BE2C (cell line): ENCODE measurements at regions not wholly inside any gene's neighbourhood (a gene's known extent, or its start where the extent isn't known, plus 50 kb on each side); places are given as distances from the start of the nearest gene placed in this dataset.

ENCODE experiments used
- DNase-seq: peaks from one replicate; pipeline ENCODE4 v3.0.0-alpha.2; 2020
- H3K27me3 ChIP-seq: fragments of 250-450 bp; sonication (Bioruptor Pico); 2 replicates; pipeline ENCODE4 v1.5.1; 2020; ENCODE audit warnings: mild to moderate bottlenecking
- H3K36me3 ChIP-seq: fragments of 250-450 bp; sonication (Bioruptor Pico); 2 replicates; pipeline ENCODE4 v1.5.1; 2020; ENCODE audit warnings: mild to moderate bottlenecking
- H3K4me1 ChIP-seq: fragments of 250-450 bp; sonication (Bioruptor Pico); 2 replicates; pipeline ENCODE4 v1.5.1; 2020
- H3K4me3 ChIP-seq: 2 replicates; pipeline ENCODE4 v1.5.1; 2011; ENCODE audit warnings: low read depth, low read length
- H3K9me3 ChIP-seq: fragments of 250-450 bp; sonication (Bioruptor Pico); 2 replicates; pipeline ENCODE4 v1.5.1; 2020
- TF ChIP-seq, protein P1 (sequence below): IDR thresholded peaks from 2 replicates; pipeline ENCODE4 v1.5.1; 2012; ENCODE audit warnings: mild to moderate bottlenecking, low read depth, low read length

DNA sequence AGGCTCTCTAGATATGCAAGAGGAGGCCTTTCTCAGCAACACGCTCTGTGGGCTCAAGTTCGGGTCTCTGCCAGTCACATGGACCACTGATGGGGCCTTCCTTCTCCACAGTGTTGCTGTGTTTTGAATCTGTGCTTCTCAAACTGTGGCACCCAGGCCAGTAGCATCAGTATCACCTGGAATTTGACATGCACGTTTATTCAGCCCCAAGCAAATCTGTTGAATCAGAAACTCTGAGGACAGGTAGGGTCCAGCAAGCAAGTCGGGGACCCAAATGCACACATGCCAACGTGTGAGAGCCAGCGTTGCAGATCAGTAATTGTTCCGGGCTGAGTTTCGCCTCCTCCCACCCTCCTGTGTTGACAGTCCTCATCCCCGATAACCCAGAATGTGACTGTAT is 502.6 kb downstream of the IRX1 start:
- Histone ChIP-seq H3K36me3 (no peaks in the 10 kb centered on the region), H3K4me1 (no peaks in the 10 kb centered on the region), H3K4me3 (no peak overlapping the region), H3K27me3 (no peaks in the 10 kb centered on the region), H3K9me3 (no peaks in the 10 kb centered on the region; the same call in none of the 2 replicates)
- TF ChIP-seq, protein P1, sequence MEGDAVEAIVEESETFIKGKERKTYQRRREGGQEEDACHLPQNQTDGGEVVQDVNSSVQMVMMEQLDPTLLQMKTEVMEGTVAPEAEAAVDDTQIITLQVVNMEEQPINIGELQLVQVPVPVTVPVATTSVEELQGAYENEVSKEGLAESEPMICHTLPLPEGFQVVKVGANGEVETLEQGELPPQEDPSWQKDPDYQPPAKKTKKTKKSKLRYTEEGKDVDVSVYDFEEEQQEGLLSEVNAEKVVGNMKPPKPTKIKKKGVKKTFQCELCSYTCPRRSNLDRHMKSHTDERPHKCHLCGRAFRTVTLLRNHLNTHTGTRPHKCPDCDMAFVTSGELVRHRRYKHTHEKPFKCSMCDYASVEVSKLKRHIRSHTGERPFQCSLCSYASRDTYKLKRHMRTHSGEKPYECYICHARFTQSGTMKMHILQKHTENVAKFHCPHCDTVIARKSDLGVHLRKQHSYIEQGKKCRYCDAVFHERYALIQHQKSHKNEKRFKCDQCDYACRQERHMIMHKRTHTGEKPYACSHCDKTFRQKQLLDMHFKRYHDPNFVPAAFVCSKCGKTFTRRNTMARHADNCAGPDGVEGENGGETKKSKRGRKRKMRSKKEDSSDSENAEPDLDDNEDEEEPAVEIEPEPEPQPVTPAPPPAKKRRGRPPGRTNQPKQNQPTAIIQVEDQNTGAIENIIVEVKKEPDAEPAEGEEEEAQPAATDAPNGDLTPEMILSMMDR, result no peak
- DNase-seq, result no peak

DNA sequence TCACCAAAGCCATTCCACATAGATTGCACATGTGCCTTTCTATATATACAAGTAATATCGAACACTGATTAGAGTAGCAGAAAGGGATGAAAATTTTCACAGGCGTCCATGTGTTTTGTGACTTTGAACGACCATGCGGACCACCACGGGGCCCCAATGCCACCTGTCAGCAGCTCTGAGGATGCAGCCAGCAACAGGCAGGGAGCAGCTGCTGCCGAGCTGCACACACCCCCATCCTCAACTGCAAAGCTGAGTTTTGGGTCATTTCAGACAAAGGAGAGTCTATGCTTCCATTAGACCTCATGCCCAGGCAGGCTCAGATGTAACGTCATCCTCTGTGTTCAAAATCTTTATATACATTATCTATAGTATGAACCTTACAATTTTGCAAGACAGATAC is 503.8 kb downstream of the IRX1 start:
- no peaks in the 10 kb centered on the region for H3K36me3 ChIP-seq
- TF ChIP-seq, protein P1, result no peak
- H3K4me3 ChIP-seq, result no peak overlapping the region
- no peaks in the 10 kb centered on the region; the same call in none of the 2 replicates for H3K9me3 ChIP-seq
- no peak for DNase-seq
- no peaks in the 10 kb centered on the region for H3K4me1 ChIP-seq
- no peaks in the 10 kb centered on the region for H3K27me3 ChIP-seq

DNA sequence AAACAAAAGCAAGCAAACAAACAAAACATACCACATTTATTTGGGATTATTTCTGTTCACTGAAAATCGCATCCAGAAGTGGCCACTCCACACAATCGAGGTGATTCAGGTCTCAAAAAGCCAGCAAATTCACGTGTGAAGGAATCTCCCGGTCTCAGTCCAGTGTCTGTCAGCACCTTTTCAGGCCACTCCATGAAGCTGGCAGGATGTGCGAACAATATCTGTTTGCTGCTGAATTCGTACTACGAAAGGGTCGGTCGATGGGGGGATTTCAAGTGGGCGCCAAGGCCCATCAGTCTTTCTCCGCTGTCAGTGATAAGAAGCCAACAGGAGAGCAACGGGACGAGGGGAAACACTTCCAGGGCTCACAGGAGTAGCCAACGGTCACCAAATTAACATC is 505.1 kb downstream of the IRX1 start:
- Histone ChIP-seq H3K9me3 (no peaks in the 10 kb centered on the region; the same call in none of the 2 replicates), H3K4me1 (no peaks in the 10 kb centered on the region), H3K27me3 (no peaks in the 10 kb centered on the region), H3K36me3 (no peaks in the 10 kb centered on the region), H3K4me3 (no peak overlapping the region)
- TF ChIP-seq, protein P1, result no peak
- no peak for DNase-seq

DNA sequence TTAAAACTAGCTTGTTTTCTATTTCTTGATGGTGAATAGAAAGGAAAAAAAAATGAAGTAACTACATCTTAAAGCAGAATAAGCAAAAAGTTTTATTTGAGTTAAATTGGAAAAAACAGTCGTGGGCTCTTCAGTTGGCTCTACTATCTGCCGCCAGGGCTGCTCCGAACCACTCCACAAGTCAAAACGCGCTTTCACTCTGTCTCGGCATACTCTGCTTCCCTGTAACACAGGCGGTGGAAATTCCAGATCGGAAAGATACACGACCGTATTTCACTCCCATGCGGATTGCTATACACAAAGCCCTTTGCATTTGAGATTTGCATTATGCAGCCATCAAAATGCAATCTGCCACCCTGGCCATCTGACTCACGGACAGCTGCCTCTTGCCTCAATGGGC is 505.6 kb downstream of the IRX1 start:
- TF ChIP-seq, protein P1, result no peak
- no peaks in the 10 kb centered on the region; the same call in none of the 2 replicates for H3K9me3 ChIP-seq
- DNase-seq, result no peak
- no peaks in the 10 kb centered on the region for H3K36me3 ChIP-seq
- H3K4me3 ChIP-seq, result no peak overlapping the region
- H3K27me3 ChIP-seq, result no peaks in the 10 kb centered on the region
- no peaks in the 10 kb centered on the region for H3K4me1 ChIP-seq

DNA sequence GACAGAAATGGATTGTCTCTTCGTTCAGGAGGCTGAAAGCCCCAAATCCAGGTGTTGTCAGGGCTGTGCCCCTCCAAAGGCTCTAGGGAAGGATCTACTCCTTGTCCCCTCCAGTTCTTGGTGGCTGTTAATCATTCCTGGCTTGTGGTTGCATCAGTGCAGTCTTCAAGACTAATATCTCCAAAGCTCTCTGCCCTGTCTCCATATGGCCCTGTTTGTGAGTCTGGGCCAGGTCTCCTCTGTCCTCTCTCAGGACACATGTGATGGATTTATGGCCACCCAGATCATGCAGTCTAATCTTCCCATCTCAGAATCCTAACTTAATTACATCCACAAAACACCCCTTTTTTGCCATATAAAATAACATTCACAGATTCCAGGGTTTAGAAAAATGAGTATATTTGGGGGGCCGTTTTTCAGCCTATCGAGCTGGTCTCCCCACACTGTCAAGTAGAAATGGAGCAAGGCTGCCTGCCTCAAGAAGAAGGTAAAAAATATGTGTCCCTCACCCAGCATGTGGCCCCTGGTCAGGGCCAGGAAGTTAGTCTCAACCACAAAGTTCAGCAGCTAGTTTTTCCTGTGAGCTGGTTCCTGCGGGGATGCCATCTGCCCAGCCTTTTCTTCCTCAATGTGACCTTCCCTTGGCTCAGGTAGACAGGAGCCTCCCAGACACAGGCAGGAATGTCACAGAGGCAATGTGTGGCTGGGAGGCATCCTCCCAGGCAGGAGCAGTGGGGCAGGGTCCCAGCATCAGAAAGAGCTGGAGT is 509.4 kb downstream of the IRX1 start:
- TF ChIP-seq, protein P1, result no peak
- Histone ChIP-seq H3K4me3 (no peak overlapping the region), H3K9me3 (no peaks in the 10 kb centered on the region; the same call in none of the 2 replicates), H3K4me1 (no peaks in the 10 kb centered on the region), H3K27me3 (no peaks in the 10 kb centered on the region), H3K36me3 (no peaks in the 10 kb centered on the region)
- no peak for DNase-seq

DNA sequence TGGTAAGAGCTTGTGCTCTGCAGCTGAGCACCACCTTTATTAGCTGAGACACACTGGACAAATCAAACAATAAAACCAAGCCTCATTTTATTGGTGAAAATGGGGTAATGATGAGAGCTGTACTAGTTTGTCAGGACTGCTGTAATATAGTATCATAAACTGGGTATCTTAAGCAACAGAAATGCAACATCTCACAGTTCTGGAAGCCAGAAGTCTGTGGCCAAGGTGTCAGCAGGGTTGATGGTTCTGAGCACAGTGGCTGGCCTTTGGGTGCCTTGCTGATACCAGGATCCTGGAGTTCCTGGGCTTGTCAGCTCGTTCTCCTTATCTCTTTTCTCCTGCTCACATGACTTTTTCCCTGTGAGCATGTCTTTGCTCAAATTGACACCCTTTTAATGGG is 513.1 kb downstream of the IRX1 start:
- no peaks in the 10 kb centered on the region; the same call in 1 of the 2 replicates for H3K9me3 ChIP-seq
- H3K4me3 ChIP-seq, result no peak overlapping the region
- H3K4me1 ChIP-seq, result no peaks in the 10 kb centered on the region
- DNase-seq, result no peak
- no peaks in the 10 kb centered on the region for H3K36me3 ChIP-seq
- TF ChIP-seq, protein P1, result no peak
- no peaks in the 10 kb centered on the region for H3K27me3 ChIP-seq
